ENCODE measurements at regions not wholly inside any gene's neighbourhood (a gene's known extent, or its start where the extent isn't known, plus 50 kb on each side); places are given as distances from the start of the nearest gene placed in this dataset.

- no peak for TF ChIP-seq EZH2 (IDR thresholded peaks at IDR 0.05)
- no peak for TF ChIP-seq POLR2AphosphoS5 (IDR thresholded peaks at IDR 0.05; ENCODE audit: borderline replicate concordance, low read depth, low read length)
- no peak for TF ChIP-seq FOXP2 (optimal IDR thresholded peaks at IDR 0.05; ENCODE audit: control extremely low read depth, extremely low read length, insufficient read depth)
- no peak overlapping the region for H3K9ac ChIP-seq (ENCODE audit: insufficient read length)
- H3K36me3 ChIP-seq (ENCODE audit: insufficient read depth, low read length) = no peaks in the 10 kb centered on the region
- DNase-seq (ENCODE audit: low read depth, low spot score) = peak; percentile 30
- no peak overlapping the region for H3K27ac ChIP-seq
- H3K4me3 ChIP-seq = no peak overlapping the region
- no peaks in the 10 kb centered on the region for H3K9me3 ChIP-seq (ENCODE audit: low read depth, low read length)
Observed at GRCh38 chr13:70568571-70568970, 460.3 kb upstream of the KLHL1 start.

GRCh38 chr13:70544706-70545105 lies 436.5 kb upstream of the KLHL1 start:
- H3K9me3 ChIP-seq (ENCODE audit: low read depth, low read length) = no peaks in the 10 kb centered on the region
- H3K4me3 ChIP-seq = no peak overlapping the region
- no peak overlapping the region for H3K9ac ChIP-seq (ENCODE audit: insufficient read length)
- TF ChIP-seq FOXP2 (optimal IDR thresholded peaks at IDR 0.05; ENCODE audit: control extremely low read depth, extremely low read length, insufficient read depth) (no peak), POLR2AphosphoS5 (IDR thresholded peaks at IDR 0.05; ENCODE audit: borderline replicate concordance, low read depth, low read length) (no peak), EZH2 (IDR thresholded peaks at IDR 0.05) (no peak)
- no peaks in the 10 kb centered on the region for H3K36me3 ChIP-seq (ENCODE audit: insufficient read depth, low read length)
- DNase-seq (ENCODE audit: low read depth, low spot score) = no peak
- H3K27ac ChIP-seq = no peak overlapping the region

GRCh38 chr13:70541451-70541850 lies 433.2 kb upstream of the KLHL1 start:
- DNase-seq (ENCODE audit: low read depth, low spot score) = no peak
- no peaks in the 10 kb centered on the region for H3K9me3 ChIP-seq (ENCODE audit: low read depth, low read length)
- no peak overlapping the region for H3K27ac ChIP-seq
- H3K36me3 ChIP-seq (ENCODE audit: insufficient read depth, low read length) = no peaks in the 10 kb centered on the region
- TF ChIP-seq POLR2AphosphoS5 (IDR thresholded peaks at IDR 0.05; ENCODE audit: borderline replicate concordance, low read depth, low read length) (no peak), EZH2 (IDR thresholded peaks at IDR 0.05) (no peak), FOXP2 (optimal IDR thresholded peaks at IDR 0.05; ENCODE audit: control extremely low read depth, extremely low read length, insufficient read depth) (no peak)
- no peak overlapping the region for H3K9ac ChIP-seq (ENCODE audit: insufficient read length)
- H3K4me3 ChIP-seq = no peak overlapping the region

- DNase-seq (ENCODE audit: low read depth, low spot score) = no peak
- H3K27ac ChIP-seq = no peak overlapping the region
- no peaks in the 10 kb centered on the region for H3K36me3 ChIP-seq (ENCODE audit: insufficient read depth, low read length)
- no peak overlapping the region for H3K4me3 ChIP-seq
- H3K9me3 ChIP-seq (ENCODE audit: low read depth, low read length) = no peaks in the 10 kb centered on the region
- no peak overlapping the region for H3K9ac ChIP-seq (ENCODE audit: insufficient read length)
- TF ChIP-seq EZH2 (IDR thresholded peaks at IDR 0.05) (no peak), POLR2AphosphoS5 (IDR thresholded peaks at IDR 0.05; ENCODE audit: borderline replicate concordance, low read depth, low read length) (no peak), FOXP2 (optimal IDR thresholded peaks at IDR 0.05; ENCODE audit: control extremely low read depth, extremely low read length, insufficient read depth) (no peak)
Observed at GRCh38 chr13:70534466-70534865, 426.2 kb upstream of the KLHL1 start.

- DNase-seq (ENCODE audit: low read depth, low spot score) = no peak
- H3K36me3 ChIP-seq (ENCODE audit: insufficient read depth, low read length) = no peaks in the 10 kb centered on the region
- H3K9me3 ChIP-seq (ENCODE audit: low read depth, low read length) = no peaks in the 10 kb centered on the region
- TF ChIP-seq EZH2 (IDR thresholded peaks at IDR 0.05) = no peak
- H3K27ac ChIP-seq = no peak overlapping the region
- H3K9ac ChIP-seq (ENCODE audit: insufficient read length) = no peak overlapping the region
- H3K4me3 ChIP-seq = no peak overlapping the region
Observed at GRCh38 chr13:70529652-70530051, 421.4 kb upstream of the KLHL1 start.

GRCh38 chr13:70527599-70527998 lies 419.3 kb upstream of the KLHL1 start:
- no peak overlapping the region for H3K9ac ChIP-seq (ENCODE audit: insufficient read length)
- no peak for DNase-seq (ENCODE audit: low read depth, low spot score)

GRCh38 chr13:70523622-70524021 lies 415.4 kb upstream of the KLHL1 start:
- Histone ChIP-seq H3K36me3 (ENCODE audit: insufficient read depth, low read length) (no peaks in the 10 kb centered on the region), H3K4me3 (no peak overlapping the region), H3K27ac (no peak overlapping the region), H3K9me3 (ENCODE audit: low read depth, low read length) (no peaks in the 10 kb centered on the region), H3K9ac (ENCODE audit: insufficient read length) (no peak overlapping the region)
- no peak for DNase-seq (ENCODE audit: low read depth, low spot score)
- TF ChIP-seq EZH2 (IDR thresholded peaks at IDR 0.05) (no peak), FOXP2 (optimal IDR thresholded peaks at IDR 0.05; ENCODE audit: control extremely low read depth, extremely low read length, insufficient read depth) (no peak), POLR2AphosphoS5 (IDR thresholded peaks at IDR 0.05; ENCODE audit: borderline replicate concordance, low read depth, low read length) (no peak)

More at GRCh38 chr13:70527599-70527998, 419.3 kb upstream of the KLHL1 start:
- TF ChIP-seq POLR2AphosphoS5 (IDR thresholded peaks at IDR 0.05; ENCODE audit: borderline replicate concordance, low read depth, low read length) (no peak), EZH2 (IDR thresholded peaks at IDR 0.05) (no peak), FOXP2 (optimal IDR thresholded peaks at IDR 0.05; ENCODE audit: control extremely low read depth, extremely low read length, insufficient read depth) (no peak)
- H3K36me3 ChIP-seq (ENCODE audit: insufficient read depth, low read length) = no peaks in the 10 kb centered on the region
- H3K9me3 ChIP-seq (ENCODE audit: low read depth, low read length) = no peaks in the 10 kb centered on the region
- no peak overlapping the region for H3K4me3 ChIP-seq
- H3K27ac ChIP-seq = no peak overlapping the region

- Histone ChIP-seq H3K27ac (no peak overlapping the region), H3K9me3 (ENCODE audit: low read depth, low read length) (no peaks in the 10 kb centered on the region), H3K4me3 (no peak overlapping the region), H3K9ac (ENCODE audit: insufficient read length) (no peak overlapping the region), H3K36me3 (ENCODE audit: insufficient read depth, low read length) (no peaks in the 10 kb centered on the region)
- TF ChIP-seq POLR2AphosphoS5 (IDR thresholded peaks at IDR 0.05; ENCODE audit: borderline replicate concordance, low read depth, low read length) (no peak), EZH2 (IDR thresholded peaks at IDR 0.05) (no peak), FOXP2 (optimal IDR thresholded peaks at IDR 0.05; ENCODE audit: control extremely low read depth, extremely low read length, insufficient read depth) (no peak)
- no peak for DNase-seq (ENCODE audit: low read depth, low spot score)
Observed at GRCh38 chr13:70520275-70521036, 412.2 kb upstream of the KLHL1 start.

GRCh38 chr13:70518081-70518480 lies 409.8 kb upstream of the KLHL1 start:
- no peaks in the 10 kb centered on the region for H3K36me3 ChIP-seq (ENCODE audit: insufficient read depth, low read length)
- no peaks in the 10 kb centered on the region for H3K9me3 ChIP-seq (ENCODE audit: low read depth, low read length)
- no peak for DNase-seq (ENCODE audit: low read depth, low spot score)
- no peak overlapping the region for H3K9ac ChIP-seq (ENCODE audit: insufficient read length)
- no peak overlapping the region for H3K27ac ChIP-seq
- H3K4me3 ChIP-seq = no peak overlapping the region
- no peak for TF ChIP-seq POLR2AphosphoS5 (IDR thresholded peaks at IDR 0.05; ENCODE audit: borderline replicate concordance, low read depth, low read length)
- no peak for TF ChIP-seq FOXP2 (optimal IDR thresholded peaks at IDR 0.05; ENCODE audit: control extremely low read depth, extremely low read length, insufficient read depth)
- TF ChIP-seq EZH2 (IDR thresholded peaks at IDR 0.05) = no peak

Data from SK-N-MC (cell line).